H9 (cell line): ENCODE measurements at regions not wholly inside any gene's neighbourhood (a gene's known extent, or its start where the extent isn't known, plus 50 kb on each side); places are given as distances from the start of the nearest gene placed in this dataset.

Experiments used
- DNase-seq: peaks from one replicate; pipeline ENCODE4 v3.0.0-alpha.2; 2017
- H2AFZ ChIP-seq: one replicate; pipeline ENCODE4 v1.6.1; 2013; ENCODE audit warnings: mild to moderate bottlenecking, low read length, control low read depth, moderate library complexity
- H2AK5ac ChIP-seq: 2 replicates; pipeline ENCODE4 v1.6.1; 2013; ENCODE audit warnings: low read length, control low read depth, mixed read lengths; ENCODE audit not compliant: insufficient read length
- H2BK120ac ChIP-seq: one replicate; pipeline ENCODE4 v1.6.1; 2013; ENCODE audit warnings: low read depth, mild to moderate bottlenecking, low read length, control low read depth, inconsistent platforms; ENCODE audit not compliant: poor library complexity, severe bottlenecking
- H2BK12ac ChIP-seq: 2 replicates; pipeline ENCODE4 v1.6.1; 2013; ENCODE audit warnings: low read length, control low read depth, mixed read lengths, low read depth; ENCODE audit not compliant: insufficient read length
- H2BK15ac ChIP-seq: 2 replicates; pipeline ENCODE4 v1.6.1; 2013; ENCODE audit warnings: low read depth, low read length, control low read depth
- H2BK20ac ChIP-seq: one replicate; pipeline ENCODE4 v1.6.1; 2013; ENCODE audit warnings: low read depth, mild to moderate bottlenecking, low read length, control low read depth, inconsistent platforms; ENCODE audit not compliant: poor library complexity, severe bottlenecking
- H2BK5ac ChIP-seq: 2 replicates; pipeline ENCODE4 v1.6.1; 2013; ENCODE audit warnings: low read length, control low read depth, mixed read lengths; ENCODE audit not compliant: insufficient read length
- H3K14ac ChIP-seq: 2 replicates; pipeline ENCODE4 v1.6.1; 2013; ENCODE audit warnings: low read length, control low read depth; ENCODE audit not compliant: insufficient read depth
- H3K18ac ChIP-seq: 2 replicates; pipeline ENCODE4 v1.6.1; 2013; ENCODE audit warnings: low read depth, mild to moderate bottlenecking, mixed read lengths, low read length, control low read depth; ENCODE audit not compliant: insufficient read length
- H3K23ac ChIP-seq: 2 replicates; pipeline ENCODE4 v1.6.1; 2013; ENCODE audit warnings: low read length, control low read depth, mixed read lengths, low read depth; ENCODE audit not compliant: insufficient read length
- H3K23me2 ChIP-seq: 2 replicates; pipeline ENCODE4 v1.6.1; 2013; ENCODE audit warnings: low read depth, mild to moderate bottlenecking, mixed read lengths, low read length, control low read depth; ENCODE audit not compliant: insufficient read length, poor library complexity, severe bottlenecking
- H3K27ac ChIP-seq: 2 replicates; pipeline ENCODE4 v1.5.1; 2013; ENCODE audit warnings: low read length, control low read depth, mixed read lengths, low read depth; ENCODE audit not compliant: insufficient read length
- H3K27me3 ChIP-seq: 2 replicates; pipeline ENCODE4 v1.6.1; 2013; ENCODE audit warnings: low read length, control low read depth, inconsistent platforms; ENCODE audit not compliant: insufficient read depth
- H3K4ac ChIP-seq: 2 replicates; pipeline ENCODE4 v1.6.1; 2013; ENCODE audit warnings: low read depth, mild to moderate bottlenecking, control low read depth, inconsistent platforms, low read length, moderate library complexity
- H3K4me1 ChIP-seq: 2 replicates; pipeline ENCODE4 v1.6.1; 2013; ENCODE audit warnings: low read length, control low read depth, inconsistent platforms; ENCODE audit not compliant: insufficient read depth
- H3K4me2 ChIP-seq: 2 replicates; pipeline ENCODE4 v1.6.1; 2013; ENCODE audit warnings: low read length, control low read depth, mixed read lengths; ENCODE audit not compliant: insufficient read length, insufficient read depth
- H3K56ac ChIP-seq: 2 replicates; pipeline ENCODE4 v1.6.1; 2013; ENCODE audit warnings: low read depth, mild to moderate bottlenecking, mixed read lengths, low read length, control low read depth; ENCODE audit not compliant: insufficient read length
- H3K79me1 ChIP-seq: 2 replicates; pipeline ENCODE4 v1.6.1; 2013; ENCODE audit warnings: low read depth, mild to moderate bottlenecking, moderate library complexity, low read length, control low read depth, inconsistent platforms; ENCODE audit not compliant: insufficient read depth, poor library complexity, severe bottlenecking
- H3K79me2 ChIP-seq: 2 replicates; pipeline ENCODE4 v1.6.1; 2013; ENCODE audit warnings: low read length, control low read depth, inconsistent platforms; ENCODE audit not compliant: insufficient read depth
- H3K9ac ChIP-seq: 2 replicates; pipeline ENCODE4 v1.6.1; 2013; ENCODE audit warnings: low read length, control low read depth, mixed read lengths; ENCODE audit not compliant: insufficient read length; ENCODE audit errors: extremely low read depth
- H3K9me3 ChIP-seq: one replicate; pipeline ENCODE4 v1.6.1; 2013; ENCODE audit warnings: low read depth, low read length, inconsistent platforms; ENCODE audit not compliant: control insufficient read depth
- H3T11ph ChIP-seq: one replicate; pipeline ENCODE4 v1.6.1; 2013; ENCODE audit warnings: mild to moderate bottlenecking, low read length, control low read depth, inconsistent platforms
- H4K20me1 ChIP-seq: one replicate; pipeline ENCODE4 v1.6.1; 2013; ENCODE audit not compliant: control insufficient read depth, insufficient read length, insufficient read depth
- H4K5ac ChIP-seq: 2 replicates; pipeline ENCODE4 v1.6.1; 2013; ENCODE audit warnings: low read depth, mild to moderate bottlenecking, mixed read lengths, low read length, control low read depth; ENCODE audit not compliant: insufficient read length
- H4K8ac ChIP-seq: replicated peaks from 2 replicates; pipeline ENCODE4 v1.6.1; 2013; ENCODE audit warnings: low read length, control low read depth, mixed read lengths, low read depth; ENCODE audit not compliant: insufficient read length
- H4K91ac ChIP-seq: 2 replicates; pipeline ENCODE4 v1.6.1; 2013; ENCODE audit warnings: low read depth, mild to moderate bottlenecking, moderate library complexity, mixed read lengths, low read length, control low read depth; ENCODE audit not compliant: insufficient read length
- H3K27ac Mint-ChIP-seq, 3 experiments: 2 replicates in 2 of 3; 3 replicates in 1 of 3; pipeline ENCODE4 v1.8.0; 2020 to 2021; ENCODE audit warnings: mixed read lengths in 3 of 3, mild to moderate bottlenecking in 1 of 3, moderate library complexity in 1 of 3
- H3K27me3 Mint-ChIP-seq: 2 replicates; pipeline ENCODE4 v1.8.0; 2021; ENCODE audit warnings: low read depth, mild to moderate bottlenecking, moderate library complexity, mixed read lengths
- H3K36me3 Mint-ChIP-seq, 3 experiments: 2 replicates in 2 of 3; 3 replicates in 1 of 3; pipeline ENCODE4 v1.8.0; 2020 to 2021; ENCODE audit warnings: low read depth in 3 of 3, mixed read lengths in 3 of 3; ENCODE audit not compliant: insufficient read depth in 1 of 3
- H3K4me1 Mint-ChIP-seq, 2 experiments: 2 replicates each; pipeline ENCODE4 v1.8.0; 2020; ENCODE audit warnings: mixed read lengths in 2 of 2
- H3K4me3 Mint-ChIP-seq, 2 experiments: 2 replicates in 1 of 2; 3 replicates in 1 of 2; pipeline ENCODE4 v1.8.0; 2020 to 2021; ENCODE audit warnings: mild to moderate bottlenecking in 2 of 2, mixed read lengths in 2 of 2, moderate library complexity in 1 of 2
- H3K9me3 Mint-ChIP-seq, 2 experiments: 2 replicates in 1 of 2; 3 replicates in 1 of 2; pipeline ENCODE4 v1.8.0; 2020; ENCODE audit warnings: mild to moderate bottlenecking in 2 of 2, mixed read lengths in 2 of 2, moderate library complexity in 1 of 2
- CTCF ChIP-seq: fragments of 200-600 bp; sonication (generic); conservative IDR thresholded peaks from 3 replicates; pipeline ENCODE4 v1.8.0; 2021; ENCODE audit warnings: antibody characterized with exemption, mild to moderate bottlenecking
- WGBS: extraction: QIAGEN DNeasy Blood & Tissue Kit; methylation state at CpG from one replicate; pipeline ENCODE4 v1.1.7; 2013; ENCODE audit warnings: missing lambda C conversion rate, low lambda C conversion rate, mixed read lengths; ENCODE audit not compliant: insufficient read length; ENCODE audit errors: extremely low coverage; 5-methylcytosine and 5-hydroxymethylcytosine counted together

- Histone ChIP-seq H2BK120ac (no peak overlapping the region), H3K9ac (no peak overlapping the region), H2AFZ (no peak overlapping the region), H2BK5ac (no peak overlapping the region), H2BK15ac (no peak overlapping the region), H4K5ac (no peak overlapping the region), H3K9me3 (no peaks in the 10 kb centered on the region), H3K79me1 (no peaks in the 10 kb centered on the region), H3K79me2 (no peaks in the 10 kb centered on the region), H3K23me2 (no peaks in the 10 kb centered on the region), H3K4me2 (no peak overlapping the region), H2BK12ac (no peak overlapping the region), H3K27me3 (no peaks in the 10 kb centered on the region), H3K56ac (no peak overlapping the region), H4K20me1 (no peaks in the 10 kb centered on the region), H3T11ph (no peak overlapping the region), H3K14ac (no peak overlapping the region), H3K27ac (no peak overlapping the region), H4K8ac (no peak overlapping the region), H3K18ac (no peak overlapping the region), H3K23ac (no peak overlapping the region), H4K91ac (no peak overlapping the region), H3K4ac (no peak overlapping the region), H2AK5ac (no peak overlapping the region), H2BK20ac (no peak overlapping the region), H3K4me1 (no peaks in the 10 kb centered on the region)
- Mint-ChIP-seq H3K4me1 (peaks cover 4% of the 10 kb centered on the region in 2 experiments; a peak in 3 of 4 replicates), H3K9me3 (peaks cover 0 to 8% of the 10 kb centered on the region in 2 experiments; a peak in 3 of 5 replicates), H3K27ac (no peak overlapping the region), H3K4me3 (no peak overlapping the region), H3K36me3 (no peaks in the 10 kb centered on the region), H3K27me3 (no peaks in the 10 kb centered on the region)
- no peak for TF ChIP-seq CTCF
- WGBS: no CpG with 5 or more reads among the region's 3 CpGs
- no peak for DNase-seq
Measured at GRCh38 chr3:102224171-102224570, 210.6 kb upstream of the ZPLD1 start.
